ENCODE measurements at regions not wholly inside any gene's neighbourhood (a gene's known extent, or its start where the extent isn't known, plus 50 kb on each side); places are given as distances from the start of the nearest gene placed in this dataset.

- no peak for DNase-seq (ENCODE audit: low read depth)
Observed at GRCh38 chr3:180341516-180341915, 260.4 kb upstream of the TTC14 start.

- DNase-seq (ENCODE audit: low read depth) = no peak
Observed at GRCh38 chr3:180351601-180352000, 250.4 kb upstream of the TTC14 start.

- no peak for DNase-seq (ENCODE audit: low read depth)
Observed at GRCh38 chr3:180352261-180352660, 249.7 kb upstream of the TTC14 start.

- no peak for DNase-seq (ENCODE audit: low read depth)
Observed at GRCh38 chr3:180354214-180354613, 247.7 kb upstream of the TTC14 start.

- peak; percentile 5 for DNase-seq (ENCODE audit: low read depth)
Observed at GRCh38 chr3:180358179-180358578, 243.8 kb upstream of the TTC14 start.

- DNase-seq (ENCODE audit: low read depth) = no peak
Observed at GRCh38 chr3:180359061-180359952, 242.7 kb upstream of the TTC14 start.

- no peak for DNase-seq (ENCODE audit: low read depth)
Observed at GRCh38 chr3:180359953-180360279, 242.0 kb upstream of the TTC14 start.

GRCh38 chr3:180362081-180362480 is 239.9 kb upstream of the TTC14 start:
- peak; percentile 12 for DNase-seq (ENCODE audit: low read depth)

GRCh38 chr3:180375831-180376230 is 226.1 kb upstream of the TTC14 start:
- peak; percentile 6 for DNase-seq (ENCODE audit: low read depth)

GRCh38 chr3:180378496-180378895 is 223.5 kb upstream of the TTC14 start:
- DNase-seq (ENCODE audit: low read depth) = no peak

GRCh38 chr3:180382638-180383180 is 219.3 kb upstream of the TTC14 start:
- DNase-seq (ENCODE audit: low read depth) = no peak

- peak; percentile 26 for DNase-seq (ENCODE audit: low read depth)
Observed at GRCh38 chr3:180383332-180384020, 218.5 kb upstream of the TTC14 start.

GRCh38 chr3:180390313-180390712 is 211.7 kb upstream of the TTC14 start:
- no peak for DNase-seq (ENCODE audit: low read depth)

- no peak for DNase-seq (ENCODE audit: low read depth)
Observed at GRCh38 chr3:180391001-180391400, 211.0 kb upstream of the TTC14 start.

GRCh38 chr3:180401226-180401625 is 200.7 kb upstream of the TTC14 start:
- peak; percentile 31 for DNase-seq (ENCODE audit: low read depth)

GRCh38 chr3:180402471-180403073 is 199.4 kb upstream of the TTC14 start:
- DNase-seq (ENCODE audit: low read depth) = no peak

- no peak for DNase-seq (ENCODE audit: low read depth)
Observed at GRCh38 chr3:180403156-180403555, 198.8 kb upstream of the TTC14 start.

GRCh38 chr3:180408654-180409053 is 193.3 kb upstream of the TTC14 start:
- DNase-seq (ENCODE audit: low read depth) = peak; percentile 69

GRCh38 chr3:180409170-180409569 is 192.8 kb upstream of the TTC14 start:
- DNase-seq (ENCODE audit: low read depth) = peak; percentile 48

GRCh38 chr3:180409883-180410282 is 192.1 kb upstream of the TTC14 start:
- DNase-seq (ENCODE audit: low read depth) = no peak

- no peak for DNase-seq (ENCODE audit: low read depth)
Observed at GRCh38 chr3:180414157-180414556, 187.8 kb upstream of the TTC14 start.

GRCh38 chr3:180416111-180416594 is 185.8 kb upstream of the TTC14 start:
- peak; percentile 16 for DNase-seq (ENCODE audit: low read depth)

GRCh38 chr3:180417241-180417640 is 184.7 kb upstream of the TTC14 start:
- DNase-seq (ENCODE audit: low read depth) = peak; percentile 63
